Mesenchymal stem cell (in vitro differentiated cells and primary cell): ENCODE measurements at regions not wholly inside any gene's neighbourhood (a gene's known extent, or its start where the extent isn't known, plus 50 kb on each side); places are given as distances from the start of the nearest gene placed in this dataset.
A peak's percentile ranks its signal among the peaks of the same experiment; 100 is the strongest.

Experiments used
- DNase-seq: peaks from one replicate; pipeline ENCODE4 v3.0.0-alpha.2; 2013
- H2AFZ ChIP-seq: one replicate; pipeline ENCODE4 v1.6.1; 2013; ENCODE audit warnings: low read depth, mild to moderate bottlenecking, control low read depth, inconsistent platforms, low read length, moderate library complexity
- H2AK5ac ChIP-seq: 2 replicates; pipeline ENCODE4 v1.6.1; 2013; ENCODE audit warnings: low read length, moderate library complexity, mild to moderate bottlenecking, inconsistent platforms; ENCODE audit not compliant: severe bottlenecking
- H2BK120ac ChIP-seq: one replicate; pipeline ENCODE4 v1.6.1; 2013; ENCODE audit warnings: low read depth, mild to moderate bottlenecking, inconsistent platforms, low read length, moderate library complexity
- H2BK12ac ChIP-seq, 2 experiments: one replicate each; pipeline ENCODE4 v1.6.1; 2013; ENCODE audit warnings: inconsistent platforms in 2 of 2, low read length in 2 of 2, mild to moderate bottlenecking in 2 of 2, moderate library complexity in 2 of 2, control low read depth in 1 of 2
- H2BK15ac ChIP-seq: one replicate; pipeline ENCODE4 v1.6.1; 2013; ENCODE audit warnings: mild to moderate bottlenecking, low read depth, inconsistent platforms; ENCODE audit not compliant: poor library complexity, severe bottlenecking
- H2BK5ac ChIP-seq: 2 replicates; pipeline ENCODE4 v1.6.1; 2013; ENCODE audit warnings: low read depth, mild to moderate bottlenecking, low read length, control low read depth, inconsistent platforms; ENCODE audit not compliant: poor library complexity, severe bottlenecking
- H3K14ac ChIP-seq, 2 experiments: one replicate each; pipeline ENCODE4 v1.6.1; 2013; ENCODE audit warnings: inconsistent platforms in 2 of 2, low read length in 2 of 2, control low read depth in 1 of 2, mild to moderate bottlenecking in 1 of 2, moderate library complexity in 1 of 2
- H3K18ac ChIP-seq, 2 experiments: one replicate each; pipeline ENCODE4 v1.6.1; 2013; ENCODE audit warnings: inconsistent platforms in 2 of 2, low read length in 2 of 2, control low read depth in 1 of 2, low read depth in 1 of 2, mild to moderate bottlenecking in 1 of 2
- H3K23ac ChIP-seq, 2 experiments: one replicate each; pipeline ENCODE4 v1.6.1; 2013; ENCODE audit warnings: inconsistent platforms in 2 of 2, low read length in 2 of 2, mild to moderate bottlenecking in 2 of 2, moderate library complexity in 2 of 2, control low read depth in 1 of 2
- H3K27ac ChIP-seq: 2 replicates; pipeline ENCODE4 v1.5.1; 2013; ENCODE audit warnings: mild to moderate bottlenecking, moderate library complexity, low read length, control low read depth, inconsistent platforms; ENCODE audit not compliant: poor library complexity, severe bottlenecking
- H3K27me3 ChIP-seq, 2 experiments: 2 replicates each; pipeline versions ENCODE4 v1.6.1 to v1.7.0; 2013; ENCODE audit warnings: low read length in 2 of 2, mild to moderate bottlenecking in 2 of 2, moderate library complexity in 2 of 2, control low read depth in 1 of 2, inconsistent platforms in 1 of 2; ENCODE audit not compliant: control insufficient read depth in 1 of 2, insufficient read depth in 1 of 2
- H3K36me3 ChIP-seq, 2 experiments: 2 replicates each; pipeline versions ENCODE4 v1.6.1 to v1.7.0; 2013; ENCODE audit warnings: low read length in 2 of 2, control low read depth in 1 of 2, inconsistent platforms in 1 of 2, low read depth in 1 of 2, mild to moderate bottlenecking in 1 of 2; ENCODE audit not compliant: insufficient read depth in 2 of 2, control insufficient read depth in 1 of 2
- H3K4ac ChIP-seq, 2 experiments: one replicate each; pipeline ENCODE4 v1.6.1; 2013; ENCODE audit warnings: inconsistent platforms in 2 of 2, low read length in 2 of 2, mild to moderate bottlenecking in 2 of 2, moderate library complexity in 2 of 2, control low read depth in 1 of 2, low read depth in 1 of 2
- H3K4me1 ChIP-seq: 2 replicates; pipeline ENCODE4 v1.6.1; 2013; ENCODE audit warnings: low read depth, low read length, control low read depth; ENCODE audit not compliant: control insufficient read depth, insufficient read depth
- H3K4me2 ChIP-seq: 2 replicates; pipeline ENCODE4 v1.6.1; 2013; ENCODE audit warnings: low read length, mild to moderate bottlenecking, inconsistent platforms; ENCODE audit not compliant: poor library complexity, severe bottlenecking
- H3K4me3 ChIP-seq, 2 experiments: 2 replicates each; pipeline versions ENCODE4 v1.5.1 to v1.7.0; 2013; ENCODE audit warnings: low read length in 2 of 2, mild to moderate bottlenecking in 2 of 2, control low read depth in 1 of 2, low read depth in 1 of 2; ENCODE audit not compliant: insufficient read depth in 1 of 2
- H3K79me1 ChIP-seq: replicated peaks from 2 replicates; pipeline ENCODE4 v1.6.1; 2013; ENCODE audit warnings: mild to moderate bottlenecking, control low read depth, low read length, inconsistent platforms; ENCODE audit not compliant: poor library complexity, severe bottlenecking
- H3K9ac ChIP-seq: 2 replicates; pipeline ENCODE4 v1.7.0; 2013; ENCODE audit warnings: mild to moderate bottlenecking, low read length, moderate library complexity
- H3K9me3 ChIP-seq: 2 replicates; pipeline ENCODE4 v1.7.0; 2013; ENCODE audit warnings: mild to moderate bottlenecking, low read length; ENCODE audit not compliant: control insufficient read depth
- H4K8ac ChIP-seq: one replicate; pipeline ENCODE4 v1.6.1; 2013; ENCODE audit warnings: inconsistent platforms, mild to moderate bottlenecking, low read length, moderate library complexity
- H4K91ac ChIP-seq: one replicate; pipeline ENCODE4 v1.6.1; 2013; ENCODE audit warnings: mild to moderate bottlenecking, low read length, inconsistent platforms
- WGBS: methylation state at CpG from one replicate; pipeline ENCODE4 v1.1.7; 2013; ENCODE audit warnings: mixed read lengths; 5-methylcytosine and 5-hydroxymethylcytosine counted together

GRCh38 chr7:153832160-153832559, 220.0 kb upstream of the DPP6 start:
- H2AK5ac ChIP-seq = no peak overlapping the region
- H4K91ac ChIP-seq = no peak overlapping the region
- H3K27ac ChIP-seq = no peak overlapping the region
- 25% methylated on average over 3 of the region's 4 CpGs for WGBS
- H3K9ac ChIP-seq = no peak overlapping the region
- H3K79me1 ChIP-seq = no peaks in the 10 kb centered on the region
- H3K18ac ChIP-seq = no peak overlapping the region
- no peak overlapping the region for H2BK120ac ChIP-seq
- H3K23ac ChIP-seq = no peak overlapping the region
- no peak overlapping the region for H3K14ac ChIP-seq
- H3K4me3 ChIP-seq = no peak overlapping the region
- H3K36me3 ChIP-seq = no peaks in the 10 kb centered on the region
- H2AFZ ChIP-seq = no peak overlapping the region
- no peak overlapping the region for H2BK5ac ChIP-seq
- no peak overlapping the region for H2BK12ac ChIP-seq
- DNase-seq = no peak
- no peak overlapping the region for H3K4ac ChIP-seq
- H3K27me3 ChIP-seq = no peaks in the 10 kb centered on the region
- H3K4me1 ChIP-seq = no peaks in the 10 kb centered on the region
- peaks cover 4% of the 10 kb centered on the region for H3K9me3 ChIP-seq
- H4K8ac ChIP-seq = no peak overlapping the region
- H3K4me2 ChIP-seq = no peak overlapping the region
- no peak overlapping the region for H2BK15ac ChIP-seq

- H3K27ac ChIP-seq = no peak overlapping the region
- peak overlapping the region; percentile 35 for H3K9ac ChIP-seq
- no peak overlapping the region for H3K4ac ChIP-seq
- no peak overlapping the region for H2BK5ac ChIP-seq
- H3K14ac ChIP-seq = no peak overlapping the region
- H3K4me3 ChIP-seq = no peak overlapping the region
- H3K18ac ChIP-seq = no peak overlapping the region
- 73% methylated on average over 2 of the region's 4 CpGs for WGBS
- H4K91ac ChIP-seq = no peak overlapping the region
- no peak overlapping the region for H2AFZ ChIP-seq
- H2BK15ac ChIP-seq = no peak overlapping the region
- H2BK120ac ChIP-seq = no peak overlapping the region
- H2BK12ac ChIP-seq = no peak overlapping the region
- H3K4me1 ChIP-seq = no peaks in the 10 kb centered on the region
- no peak overlapping the region for H3K4me2 ChIP-seq
- no peak overlapping the region for H2AK5ac ChIP-seq
- no peak for DNase-seq
- H3K36me3 ChIP-seq = no peaks in the 10 kb centered on the region
- H4K8ac ChIP-seq = no peak overlapping the region
- peaks cover 5% of the 10 kb centered on the region for H3K9me3 ChIP-seq
- H3K23ac ChIP-seq = no peak overlapping the region
- no peaks in the 10 kb centered on the region for H3K27me3 ChIP-seq
- H3K79me1 ChIP-seq = no peaks in the 10 kb centered on the region
These were observed 217.1 kb upstream of the DPP6 start for GRCh38 chr7:153835103-153835502.

DNA sequence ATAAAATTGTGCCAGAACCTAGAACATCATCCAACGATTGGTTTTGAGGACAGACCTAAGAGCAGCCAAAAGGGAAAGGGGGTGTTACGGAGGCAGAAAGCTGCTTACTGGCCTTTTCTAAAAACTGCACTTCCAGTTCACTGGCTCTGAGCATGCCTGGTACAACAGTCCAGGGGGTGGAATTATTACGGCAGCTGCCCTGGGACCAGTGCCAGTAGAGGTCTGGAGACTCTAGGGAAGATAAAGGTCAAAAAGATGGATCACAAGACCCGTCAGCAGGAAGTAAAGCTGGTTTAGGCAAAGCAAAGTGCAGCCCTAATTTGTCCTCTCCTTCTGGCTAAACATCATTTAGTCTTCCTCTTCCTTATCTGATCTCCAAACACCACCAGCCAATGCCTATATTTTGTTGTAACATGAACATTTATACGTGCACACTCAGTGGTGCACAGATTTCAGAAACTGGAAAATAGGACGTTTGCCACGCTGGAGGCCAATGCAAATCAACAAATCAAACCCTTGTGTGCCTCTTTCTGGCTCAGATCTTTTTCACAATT, 216.4 kb upstream of the DPP6 start:
- Histone ChIP-seq H3K79me1 (no peaks in the 10 kb centered on the region), H3K4me3 (no peak overlapping the region), H3K23ac (no peak overlapping the region), H2AK5ac (no peak overlapping the region), H3K27me3 (no peaks in the 10 kb centered on the region), H3K4me2 (no peak overlapping the region), H2AFZ (no peak overlapping the region), H3K9ac (peak overlapping the region; percentile 35), H3K14ac (no peak overlapping the region), H3K27ac (no peak overlapping the region), H3K9me3 (peaks cover 8% of the 10 kb centered on the region), H2BK120ac (no peak overlapping the region), H3K36me3 (no peaks in the 10 kb centered on the region), H4K8ac (no peak overlapping the region), H4K91ac (no peak overlapping the region), H2BK5ac (no peak overlapping the region), H3K4ac (no peak overlapping the region), H2BK15ac (no peak overlapping the region), H3K18ac (no peak overlapping the region), H2BK12ac (no peak overlapping the region), H3K4me1 (no peaks in the 10 kb centered on the region)
- 69% methylated on average over 7 of the region's 7 CpGs for WGBS
- DNase-seq = no peak

- Histone ChIP-seq H2AFZ (no peak overlapping the region), H3K9me3 (peaks cover 26% of the 10 kb centered on the region), H3K18ac (no peak overlapping the region), H3K23ac (no peak overlapping the region), H3K27me3 (no peaks in the 10 kb centered on the region), H3K9ac (no peak overlapping the region), H3K4me1 (no peaks in the 10 kb centered on the region), H3K4me2 (no peak overlapping the region), H3K36me3 (no peaks in the 10 kb centered on the region), H3K4ac (no peak overlapping the region), H2BK5ac (no peak overlapping the region), H3K4me3 (no peak overlapping the region), H4K91ac (no peak overlapping the region), H4K8ac (no peak overlapping the region), H2AK5ac (no peak overlapping the region), H2BK120ac (no peak overlapping the region), H3K14ac (no peak overlapping the region), H2BK12ac (no peak overlapping the region), H2BK15ac (no peak overlapping the region), H3K27ac (no peak overlapping the region), H3K79me1 (no peaks in the 10 kb centered on the region)
- DNase-seq = no peak
- WGBS = 53% methylated on average over 4 of the region's 4 CpGs
These were observed 213.6 kb upstream of the DPP6 start for GRCh38 chr7:153838591-153838990.
